BE2C (cell line): ENCODE measurements at regions not wholly inside any gene's neighbourhood (a gene's known extent, or its start where the extent isn't known, plus 50 kb on each side); places are given as distances from the start of the nearest gene placed in this dataset.

Source experiments
- DNase-seq: peaks from one replicate; pipeline ENCODE4 v3.0.0-alpha.2; 2020
- H3K27me3 ChIP-seq: fragments of 250-450 bp; sonication (Bioruptor Pico); 2 replicates; pipeline ENCODE4 v1.5.1; 2020; ENCODE audit warnings: mild to moderate bottlenecking
- H3K36me3 ChIP-seq: fragments of 250-450 bp; sonication (Bioruptor Pico); 2 replicates; pipeline ENCODE4 v1.5.1; 2020; ENCODE audit warnings: mild to moderate bottlenecking
- H3K4me1 ChIP-seq: fragments of 250-450 bp; sonication (Bioruptor Pico); 2 replicates; pipeline ENCODE4 v1.5.1; 2020
- H3K4me3 ChIP-seq: 2 replicates; pipeline ENCODE4 v1.5.1; 2011; ENCODE audit warnings: low read depth, low read length
- H3K9me3 ChIP-seq: fragments of 250-450 bp; sonication (Bioruptor Pico); 2 replicates; pipeline ENCODE4 v1.5.1; 2020
- CTCF ChIP-seq: IDR thresholded peaks from 2 replicates; pipeline ENCODE4 v1.5.1; 2012; ENCODE audit warnings: mild to moderate bottlenecking, low read depth, low read length

DNA sequence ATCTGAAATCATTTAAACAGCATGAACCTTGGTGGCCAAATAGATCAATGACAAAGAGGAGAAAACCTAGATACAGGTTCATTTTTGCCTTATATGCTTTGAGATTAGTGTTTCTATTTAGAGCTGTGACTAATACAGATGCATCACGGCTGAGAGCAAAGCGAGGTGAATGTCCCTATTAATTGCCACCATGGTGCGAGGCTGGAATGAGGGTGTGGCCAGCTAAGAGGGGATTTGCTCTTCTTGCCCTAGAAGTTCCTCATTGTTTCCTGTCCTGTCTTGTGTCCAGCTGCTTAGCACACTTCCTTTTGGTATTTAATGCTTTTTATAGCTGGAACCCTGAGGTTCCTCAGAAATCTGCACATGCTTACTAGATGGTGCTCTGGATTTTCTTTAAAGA is 339.1 kb upstream of the RGMA start:
- H3K27me3 ChIP-seq: no peaks in the 10 kb centered on the region
- no peaks in the 10 kb centered on the region for H3K4me1 ChIP-seq
- H3K36me3 ChIP-seq: no peaks in the 10 kb centered on the region
- no peak for TF ChIP-seq CTCF
- H3K4me3 ChIP-seq: no peak overlapping the region
- H3K9me3 ChIP-seq: no peaks in the 10 kb centered on the region
- no peak for DNase-seq

DNA sequence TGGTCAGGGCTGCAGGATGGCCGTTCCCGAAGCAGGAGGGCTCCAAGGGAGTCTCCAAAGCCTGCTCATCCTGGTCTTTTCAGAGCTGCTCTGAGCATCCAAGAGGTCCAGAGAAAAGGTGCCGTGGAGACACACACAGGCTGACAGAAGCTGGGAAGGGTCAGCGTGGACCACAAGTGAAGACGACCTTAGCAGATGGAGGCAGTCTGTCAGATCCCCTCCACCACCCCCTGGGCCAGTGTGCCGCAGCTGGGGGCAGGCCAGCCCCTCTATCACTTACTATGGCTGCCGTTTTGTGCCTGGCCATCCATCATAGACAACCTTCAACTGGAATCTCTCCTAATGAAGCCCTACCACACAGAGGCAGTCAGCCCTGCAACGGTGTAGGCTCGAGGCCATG is 335.1 kb upstream of the RGMA start:
- TF ChIP-seq CTCF: no peak
- no peaks in the 10 kb centered on the region for H3K27me3 ChIP-seq
- H3K4me1 ChIP-seq: no peaks in the 10 kb centered on the region
- no peak overlapping the region for H3K4me3 ChIP-seq
- H3K9me3 ChIP-seq: no peaks in the 10 kb centered on the region
- no peaks in the 10 kb centered on the region for H3K36me3 ChIP-seq
- no peak for DNase-seq

DNA sequence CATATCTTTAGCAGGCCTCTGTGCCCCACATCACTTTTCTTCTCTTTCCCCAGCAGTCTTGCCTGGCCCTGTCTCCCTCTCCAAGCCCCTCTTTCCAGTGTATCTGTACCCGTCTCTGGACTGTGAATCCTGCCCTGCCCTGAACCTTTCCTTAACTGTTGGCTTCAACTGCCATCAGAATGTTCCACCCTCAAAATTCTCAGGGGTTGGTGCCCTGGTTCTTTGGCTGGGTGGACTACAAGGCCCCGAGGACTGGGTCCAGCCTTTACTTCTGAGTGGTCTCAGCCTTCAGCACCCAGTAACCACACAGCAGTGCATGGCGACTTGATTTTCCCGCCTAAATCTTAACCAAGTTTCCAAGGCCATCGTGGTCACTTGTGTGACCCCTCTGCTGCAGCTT is 333.5 kb upstream of the RGMA start:
- no peaks in the 10 kb centered on the region for H3K4me1 ChIP-seq
- H3K9me3 ChIP-seq: no peaks in the 10 kb centered on the region
- H3K27me3 ChIP-seq: no peaks in the 10 kb centered on the region
- no peak for TF ChIP-seq CTCF
- H3K4me3 ChIP-seq: no peak overlapping the region
- H3K36me3 ChIP-seq: no peaks in the 10 kb centered on the region
- DNase-seq: no peak

GRCh38 chr15:93420477-93420876 is 331.5 kb upstream of the RGMA start:
- H3K4me3 ChIP-seq: no peak overlapping the region

GRCh38 chr15:93420050-93420452 is 331.0 kb upstream of the RGMA start:
- Histone ChIP-seq H3K36me3 (no peaks in the 10 kb centered on the region), H3K4me1 (no peaks in the 10 kb centered on the region), H3K27me3 (no peaks in the 10 kb centered on the region), H3K4me3 (no peak overlapping the region), H3K9me3 (no peaks in the 10 kb centered on the region)
- no peak for DNase-seq
- TF ChIP-seq CTCF: no peak

More at GRCh38 chr15:93420477-93420876, 331.5 kb upstream of the RGMA start:
- Histone ChIP-seq H3K4me1 (no peaks in the 10 kb centered on the region), H3K9me3 (no peaks in the 10 kb centered on the region), H3K36me3 (no peaks in the 10 kb centered on the region), H3K27me3 (no peaks in the 10 kb centered on the region)
- DNase-seq: no peak
- no peak for TF ChIP-seq CTCF

- no peaks in the 10 kb centered on the region for H3K4me1 ChIP-seq
- H3K4me3 ChIP-seq: no peak overlapping the region
- TF ChIP-seq CTCF: no peak
- no peaks in the 10 kb centered on the region for H3K9me3 ChIP-seq
- no peaks in the 10 kb centered on the region for H3K36me3 ChIP-seq
- no peaks in the 10 kb centered on the region for H3K27me3 ChIP-seq
- no peak for DNase-seq
Observed at GRCh38 chr15:93418566-93418965, 329.6 kb upstream of the RGMA start.
